HG02571 (cell line): ENCODE measurements at regions not wholly inside any gene's neighbourhood (a gene's known extent, or its start where the extent isn't known, plus 50 kb on each side); places are given as distances from the start of the nearest gene placed in this dataset.

Source experiments
- ATAC-seq: cut with Tn5 transposase; IDR thresholded peaks from one replicate; pipeline ENCODE4 v1.9.1; 2021; ENCODE audit warnings: mild to moderate bottlenecking, moderate library complexity; ENCODE audit not compliant: unreplicated experiment

GRCh38 chr4:78722878-78723277 is 53.3 kb upstream of the BMP2K start:
- ATAC-seq: no peak
